Nephron progenitor cell (in vitro differentiated cells): ENCODE measurements at regions not wholly inside any gene's neighbourhood (a gene's known extent, or its start where the extent isn't known, plus 50 kb on each side); places are given as distances from the start of the nearest gene placed in this dataset.
"Not testable (repeated sequence)": the region's sequence is repeated elsewhere in the genome, so short reads cannot be mapped to it uniquely, and the experiment has no call there.

Source experiments
- DNase-seq: peaks from one replicate; pipeline ENCODE4 v3.0.0; 2021
- H3K27ac Mint-ChIP-seq: 2 replicates; pipeline ENCODE4 v1.8.0; 2021; ENCODE audit warnings: mild to moderate bottlenecking, moderate library complexity, mixed read lengths
- H3K27me3 Mint-ChIP-seq: 2 replicates; pipeline ENCODE4 v1.8.0; 2021; ENCODE audit warnings: mild to moderate bottlenecking, low read depth, mixed read lengths; ENCODE audit not compliant: poor library complexity
- H3K36me3 Mint-ChIP-seq: 2 replicates; pipeline ENCODE4 v1.8.0; 2021; ENCODE audit warnings: low read depth, mixed read lengths
- H3K4me1 Mint-ChIP-seq: 2 replicates; pipeline ENCODE4 v1.8.0; 2021; ENCODE audit warnings: mixed read lengths
- H3K4me3 Mint-ChIP-seq: 2 replicates; pipeline ENCODE4 v1.8.0; 2021; ENCODE audit warnings: mild to moderate bottlenecking, moderate library complexity, mixed read lengths
- H3K9me3 Mint-ChIP-seq: 2 replicates; pipeline ENCODE4 v1.8.0; 2021; ENCODE audit warnings: mild to moderate bottlenecking, moderate library complexity, mixed read lengths
- CTCF ChIP-seq: fragments of 200-600 bp; sonication (generic); IDR thresholded peaks from 2 replicates; pipeline ENCODE4 v1.5.0; 2021; ENCODE audit warnings: antibody characterized with exemption

DNA sequence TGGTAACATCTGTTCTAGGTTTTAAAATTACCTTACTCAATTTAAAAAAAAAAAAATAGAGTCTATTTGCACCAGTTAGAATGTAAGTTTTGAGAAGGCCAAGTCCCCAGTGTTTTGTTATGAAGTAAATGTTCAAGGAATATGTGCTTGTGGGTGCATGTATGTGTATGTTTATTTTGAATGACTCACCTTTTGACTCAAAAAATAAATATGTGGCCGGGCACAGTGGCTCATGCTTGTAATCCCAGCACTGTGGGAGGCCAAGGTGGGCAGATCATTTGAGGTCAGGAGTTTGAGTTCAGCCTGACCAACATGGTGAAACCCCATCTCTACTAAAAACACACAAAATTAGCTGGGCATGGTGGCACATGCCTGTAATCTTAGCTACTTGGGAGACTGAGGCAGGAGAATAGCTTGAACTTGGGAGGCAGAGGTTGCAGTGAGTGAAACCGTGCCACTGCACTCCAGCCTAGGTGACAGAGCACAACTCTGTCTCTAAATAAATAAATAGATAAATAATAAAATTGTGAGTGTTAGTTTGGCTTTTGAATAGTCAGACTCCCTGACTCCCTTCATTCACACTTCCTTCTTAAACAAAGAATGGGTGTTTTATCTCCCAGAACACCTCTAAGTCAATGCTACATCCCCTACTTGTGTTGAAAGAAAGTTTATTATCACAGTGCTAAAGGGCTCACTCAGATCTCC, 511.3 kb upstream of the PCDH7 start:
- Mint-ChIP-seq H3K27me3 (peaks cover 4% of the 10 kb centered on the region), H3K4me3 (no peak overlapping the region), H3K36me3 (no peaks in the 10 kb centered on the region), H3K9me3 (peaks cover 7% of the 10 kb centered on the region), H3K27ac (no peak overlapping the region), H3K4me1 (no peaks in the 10 kb centered on the region)
- no peak for DNase-seq
- no peak for TF ChIP-seq CTCF

DNA sequence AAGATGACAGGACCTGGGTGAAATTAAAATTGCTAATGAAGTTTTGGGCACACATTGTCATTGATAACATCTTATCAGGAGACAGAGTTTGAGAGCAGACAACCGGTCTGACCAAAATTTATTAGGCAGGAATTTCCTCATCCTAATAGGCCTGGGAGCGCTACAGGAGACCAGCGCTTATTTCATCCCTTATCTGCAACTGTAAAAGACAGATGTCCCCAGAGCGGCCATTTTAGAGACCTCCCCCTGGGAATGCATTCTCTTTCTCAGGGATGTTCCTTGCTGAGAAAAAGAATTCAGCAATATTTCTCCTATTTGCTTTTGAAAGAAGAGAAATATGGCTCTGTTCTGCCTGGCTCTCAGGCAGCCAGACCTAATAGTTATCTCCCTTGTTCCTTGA, 504.2 kb upstream of the PCDH7 start:
- not testable (repeated sequence) for H3K36me3 Mint-ChIP-seq, H3K27ac Mint-ChIP-seq, H3K4me1 Mint-ChIP-seq, H3K4me3 Mint-ChIP-seq, H3K27me3 Mint-ChIP-seq
- peaks cover 36% of the 10 kb centered on the region for H3K9me3 Mint-ChIP-seq
- DNase-seq: peak; percentile 3

DNA sequence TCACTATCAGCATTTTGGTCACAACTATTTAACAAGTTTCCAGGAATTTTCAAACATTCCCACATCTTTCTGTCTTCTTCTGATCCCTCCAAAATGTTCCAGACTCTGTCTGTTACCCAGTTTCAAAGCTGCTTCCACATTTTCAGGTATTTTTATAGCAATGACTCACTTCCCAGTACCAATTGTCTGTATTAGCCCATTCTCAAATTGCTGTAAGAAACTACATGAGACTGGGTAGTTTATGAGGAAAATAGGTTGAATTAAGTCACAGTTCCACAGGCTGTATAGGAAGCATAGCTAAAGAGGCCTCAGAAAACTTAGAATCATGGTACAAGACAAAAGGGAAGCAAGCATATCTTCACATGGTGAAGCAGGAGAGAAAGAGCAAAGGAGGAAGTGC, 475.0 kb upstream of the PCDH7 start:
- no peak for DNase-seq
- no peak for TF ChIP-seq CTCF
- Mint-ChIP-seq H3K36me3 (no peaks in the 10 kb centered on the region), H3K27me3 (peaks cover 3% of the 10 kb centered on the region), H3K27ac (no peak overlapping the region), H3K4me3 (no peak overlapping the region), H3K4me1 (no peaks in the 10 kb centered on the region), H3K9me3 (peaks cover 11% of the 10 kb centered on the region)

GRCh38 chr4:30256116-30256832, 463.9 kb upstream of the PCDH7 start:
- no peaks in the 10 kb centered on the region for H3K27me3 Mint-ChIP-seq
- no peak overlapping the region for H3K4me3 Mint-ChIP-seq
- H3K4me1 Mint-ChIP-seq: no peaks in the 10 kb centered on the region
- H3K36me3 Mint-ChIP-seq: no peaks in the 10 kb centered on the region
- no peak for TF ChIP-seq CTCF
- H3K9me3 Mint-ChIP-seq: peaks cover 12% of the 10 kb centered on the region
- DNase-seq: no peak
- H3K27ac Mint-ChIP-seq: no peak overlapping the region

GRCh38 chr4:30258949-30259348, 461.2 kb upstream of the PCDH7 start:
- Mint-ChIP-seq H3K27ac (no peak overlapping the region), H3K9me3 (no peaks in the 10 kb centered on the region)
- no peak for TF ChIP-seq CTCF

DNA sequence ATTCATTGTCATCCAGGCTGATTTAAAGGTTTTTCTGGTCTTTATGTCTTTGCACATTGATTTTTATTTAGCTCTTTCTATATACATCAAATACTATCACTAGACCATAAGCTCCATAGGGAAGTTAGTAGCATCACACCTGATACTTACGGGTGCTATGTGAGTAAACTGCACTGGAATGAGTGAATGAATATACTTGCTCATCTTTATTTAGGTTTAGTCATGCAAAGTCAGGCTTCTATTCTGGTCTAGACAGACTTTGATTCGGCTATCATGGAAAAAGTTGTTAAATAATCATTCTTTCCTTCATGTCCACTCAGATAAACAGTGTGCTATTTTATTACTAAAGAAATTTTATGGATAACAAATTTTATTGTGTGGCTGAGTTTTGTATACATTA, 457.8 kb upstream of the PCDH7 start:
- TF ChIP-seq CTCF: no peak
- no peak for DNase-seq
- H3K4me1 Mint-ChIP-seq: no peaks in the 10 kb centered on the region
- H3K4me3 Mint-ChIP-seq: no peak overlapping the region
- no peaks in the 10 kb centered on the region for H3K27me3 Mint-ChIP-seq
- no peak overlapping the region for H3K27ac Mint-ChIP-seq
- no peaks in the 10 kb centered on the region for H3K36me3 Mint-ChIP-seq
- no peaks in the 10 kb centered on the region for H3K9me3 Mint-ChIP-seq

More at GRCh38 chr4:30258949-30259348, 461.2 kb upstream of the PCDH7 start:
- no peaks in the 10 kb centered on the region for H3K27me3 Mint-ChIP-seq
- no peaks in the 10 kb centered on the region for H3K4me1 Mint-ChIP-seq
- no peak for DNase-seq
- no peak overlapping the region for H3K4me3 Mint-ChIP-seq
- H3K36me3 Mint-ChIP-seq: no peaks in the 10 kb centered on the region
